Limb (tissue), 2 donors: ENCODE measurements at regions not wholly inside any gene's neighbourhood (a gene's known extent, or its start where the extent isn't known, plus 50 kb on each side); places are given as distances from the start of the nearest gene placed in this dataset.

Experiments
- DNase-seq, 2 donors: peaks; one replicate each; pipeline ENCODE4 v3.0.0-alpha.2; 2016; ENCODE audit errors: extremely low spot score in 2 of 2

DNA sequence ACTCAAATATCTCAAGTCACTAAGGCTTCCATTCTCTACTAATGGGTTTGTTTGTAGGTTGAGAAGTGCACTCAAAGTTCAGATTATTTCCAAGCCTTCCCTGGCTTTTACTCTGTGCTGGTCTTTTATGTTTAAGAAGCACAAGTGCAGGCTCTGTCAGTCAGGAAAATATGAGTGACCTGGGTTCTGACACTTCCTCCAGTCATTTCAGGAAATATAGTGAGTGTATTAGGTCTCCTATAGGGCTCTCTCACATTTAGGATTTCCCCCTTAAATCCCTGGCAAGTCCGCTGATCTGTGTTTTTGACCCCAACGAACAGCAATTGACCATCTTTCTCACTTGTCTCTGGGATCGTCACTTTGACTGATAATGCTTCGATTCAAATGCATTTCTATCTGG is 210.2 kb downstream of the ARPP21 start:
- DNase-seq, result no peak

DNA sequence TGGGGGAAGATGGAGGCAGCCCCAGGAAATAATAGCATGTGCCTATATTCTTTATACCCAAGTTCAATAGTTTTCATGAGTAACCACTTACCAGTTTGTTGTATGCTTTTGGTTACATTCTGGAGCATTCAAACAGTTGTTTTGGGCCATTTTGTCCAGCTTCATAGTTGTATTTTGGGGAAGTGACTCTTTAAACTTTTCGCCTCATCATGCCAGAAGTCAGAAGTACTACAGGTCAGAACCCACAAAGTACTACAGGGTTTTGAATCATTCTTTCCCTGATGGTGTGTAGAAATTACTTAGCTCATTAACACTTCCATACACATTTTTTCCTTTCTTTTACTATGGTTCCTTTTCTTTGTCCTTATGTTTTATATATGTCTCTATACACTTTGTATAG is 210.6 kb downstream of the ARPP21 start:
- DNase-seq, result no peak

DNA sequence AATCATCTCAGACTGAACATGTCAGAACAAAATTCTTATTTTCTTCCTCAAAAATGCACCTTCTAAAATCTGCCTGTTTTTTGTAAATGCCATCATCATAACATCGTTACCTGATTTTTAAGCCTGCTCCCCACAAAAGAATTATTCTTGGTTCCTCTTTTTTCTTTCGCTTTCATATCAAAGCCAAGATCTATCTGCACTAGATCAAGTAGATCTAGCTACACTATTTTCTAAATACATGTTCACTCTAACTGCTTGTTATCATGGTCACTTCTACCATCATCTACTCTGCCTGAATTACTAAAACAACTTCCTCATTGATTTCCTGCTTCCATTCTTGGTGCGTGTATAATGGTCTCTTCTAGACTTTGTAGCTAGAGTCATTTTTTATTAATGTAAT is 217.7 kb downstream of the ARPP21 start:
- DNase-seq, result no peak

DNA sequence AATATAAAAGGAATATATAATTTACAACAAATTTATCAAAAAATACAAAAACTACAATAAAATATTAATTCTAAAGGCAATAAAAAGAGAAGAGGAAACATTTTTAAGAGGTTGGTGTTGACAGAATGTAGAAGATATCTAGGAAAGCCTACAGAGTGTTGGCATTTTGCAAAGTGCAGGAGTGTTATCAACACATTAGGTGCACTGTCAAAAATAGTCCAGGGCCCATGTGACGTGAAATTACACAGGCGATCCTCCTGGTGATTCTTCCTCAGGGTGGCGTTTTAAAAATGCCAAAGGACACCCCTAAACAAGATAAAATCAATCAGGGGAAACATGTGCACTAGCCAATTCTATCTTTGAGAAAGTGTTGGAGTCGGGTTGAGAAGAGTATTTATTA is 222.7 kb downstream of the ARPP21 start:
- no peak for DNase-seq

DNA sequence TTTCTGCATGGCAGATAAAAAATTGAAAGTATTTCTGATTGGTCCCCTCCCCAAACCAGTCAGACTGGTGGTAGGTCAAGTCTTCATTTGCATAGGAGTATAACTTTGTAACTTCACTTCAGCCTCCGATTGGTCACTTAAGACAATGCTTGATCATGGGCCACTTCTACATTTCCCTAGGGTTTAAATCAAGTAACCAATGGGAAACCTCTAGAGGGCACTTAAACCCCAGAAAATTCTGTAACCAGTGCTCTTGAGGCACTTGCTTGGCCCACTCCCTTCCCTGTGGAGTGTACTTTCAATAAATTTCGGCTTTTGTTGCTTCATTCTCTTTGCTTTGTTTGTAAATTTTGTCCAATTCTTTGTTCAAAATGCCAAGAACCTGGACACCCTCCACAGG is 225.5 kb downstream of the ARPP21 start:
- DNase-seq, result no peak

DNA sequence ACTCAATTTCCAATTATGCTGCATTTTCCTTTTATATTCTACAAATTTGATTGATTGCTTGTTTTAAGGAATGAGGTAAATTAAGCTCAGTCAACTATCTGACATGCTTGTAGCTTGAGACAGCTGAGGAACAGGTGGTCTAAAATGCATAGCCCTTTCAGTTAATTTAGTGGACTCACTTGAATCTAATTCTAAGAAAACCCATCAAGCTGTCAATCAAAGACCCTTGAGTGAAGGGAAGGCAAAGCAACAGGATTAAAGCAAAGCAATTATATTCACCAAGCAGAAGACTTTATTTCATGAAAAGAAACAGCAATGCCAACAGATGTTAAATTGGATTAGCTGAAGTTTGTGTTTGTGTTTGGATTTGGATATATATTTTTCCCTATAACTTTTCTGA is 228.5 kb downstream of the ARPP21 start:
- no peak for DNase-seq

DNA sequence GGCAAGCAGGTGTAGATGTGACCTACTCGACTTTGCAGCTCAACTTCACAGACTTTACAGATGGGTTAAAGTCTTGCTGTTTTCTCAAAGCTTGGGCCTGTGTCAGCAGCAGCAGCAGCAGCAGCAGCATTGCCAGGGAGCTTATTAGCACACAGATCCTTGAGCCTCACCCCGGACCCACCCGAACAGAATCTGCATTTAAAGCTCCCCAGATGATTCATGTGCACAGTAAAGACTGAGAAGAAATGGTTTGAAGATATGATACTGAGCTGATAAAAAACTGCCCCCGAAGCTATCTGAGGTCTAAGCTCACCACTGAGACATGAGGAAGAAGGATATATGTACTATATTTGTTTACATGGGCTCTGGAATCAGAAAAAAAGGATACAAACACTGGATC is 231.7 kb downstream of the ARPP21 start:
- DNase-seq, result no peak

DNA sequence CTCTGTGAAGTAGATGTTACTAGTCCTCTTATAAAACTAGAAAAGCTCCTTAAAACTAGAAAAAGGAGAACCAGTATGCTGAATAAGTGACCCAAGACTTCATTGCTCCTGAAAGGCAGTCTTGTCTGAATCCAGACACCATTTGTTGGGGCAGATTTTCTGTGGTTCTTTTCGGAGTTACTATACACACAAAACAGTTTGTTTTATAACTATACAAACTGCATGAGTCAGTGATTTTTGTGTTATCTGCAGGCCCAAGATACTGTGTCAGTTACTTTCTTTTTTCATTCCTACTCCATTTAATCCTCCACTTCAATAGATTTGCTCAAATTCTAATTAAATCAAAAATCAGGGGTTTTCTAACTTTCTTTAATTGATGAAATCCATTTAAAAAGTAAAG is 244.6 kb downstream of the ARPP21 start:
- DNase-seq, result no peak

DNA sequence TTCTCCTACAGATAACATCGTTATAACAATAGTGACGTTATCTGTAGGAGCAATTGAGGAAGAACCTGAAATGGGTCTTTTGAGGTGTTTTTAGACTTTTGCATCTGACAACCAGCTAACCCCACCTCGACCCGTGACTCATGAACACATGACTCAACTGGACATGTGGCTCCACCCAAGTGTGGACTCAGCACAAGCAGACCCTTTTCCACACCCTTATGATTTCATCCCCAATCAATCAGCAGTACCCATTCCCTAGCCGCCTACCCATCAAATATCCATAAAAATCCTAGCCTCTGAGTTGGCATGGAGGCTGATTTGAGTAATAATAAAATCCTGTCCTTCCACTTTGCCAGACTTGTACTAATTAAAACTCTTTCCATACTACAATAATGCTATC is 255.4 kb downstream of the ARPP21 start:
- DNase-seq, result no peak

DNA sequence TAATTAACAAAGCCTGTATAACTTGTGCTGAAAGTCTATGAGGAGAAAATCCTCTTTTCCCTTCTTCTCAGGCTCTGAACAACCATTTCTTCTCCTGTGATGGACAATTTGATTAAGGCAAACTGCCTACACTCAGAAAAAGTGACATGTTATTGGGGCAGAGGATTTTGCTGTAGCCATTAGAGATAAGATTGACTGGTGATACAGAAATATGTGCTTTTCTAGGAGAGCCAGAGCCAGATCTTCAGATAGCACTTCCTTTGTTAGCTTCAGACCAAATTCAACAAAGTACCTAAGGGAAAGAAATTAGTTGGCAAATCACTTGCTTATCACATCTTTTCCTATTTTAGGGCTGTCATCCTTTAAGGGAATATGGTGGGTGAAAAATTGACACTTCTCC is 259.9 kb downstream of the ARPP21 start:
- no peak for DNase-seq

DNA sequence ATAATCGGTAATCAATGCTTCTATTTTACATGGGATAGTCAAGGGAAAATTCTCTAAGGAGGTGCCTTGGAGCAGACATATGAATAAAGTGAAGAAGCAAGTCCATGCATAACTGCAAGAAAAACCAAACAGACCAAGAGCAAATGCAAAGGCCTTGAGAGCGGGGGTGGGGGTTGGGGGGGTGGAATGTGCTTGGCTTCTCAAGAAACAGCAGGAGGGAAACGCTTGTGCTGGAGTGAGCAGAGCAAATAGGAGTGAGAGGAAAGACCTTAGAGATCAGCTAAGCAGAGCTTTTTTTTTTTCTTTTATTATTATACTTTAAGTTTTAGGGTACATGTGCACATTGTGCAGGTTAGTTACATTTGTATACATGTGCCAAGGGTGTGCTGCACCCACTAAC is 260.8 kb downstream of the ARPP21 start:
- DNase-seq, result no peak

DNA sequence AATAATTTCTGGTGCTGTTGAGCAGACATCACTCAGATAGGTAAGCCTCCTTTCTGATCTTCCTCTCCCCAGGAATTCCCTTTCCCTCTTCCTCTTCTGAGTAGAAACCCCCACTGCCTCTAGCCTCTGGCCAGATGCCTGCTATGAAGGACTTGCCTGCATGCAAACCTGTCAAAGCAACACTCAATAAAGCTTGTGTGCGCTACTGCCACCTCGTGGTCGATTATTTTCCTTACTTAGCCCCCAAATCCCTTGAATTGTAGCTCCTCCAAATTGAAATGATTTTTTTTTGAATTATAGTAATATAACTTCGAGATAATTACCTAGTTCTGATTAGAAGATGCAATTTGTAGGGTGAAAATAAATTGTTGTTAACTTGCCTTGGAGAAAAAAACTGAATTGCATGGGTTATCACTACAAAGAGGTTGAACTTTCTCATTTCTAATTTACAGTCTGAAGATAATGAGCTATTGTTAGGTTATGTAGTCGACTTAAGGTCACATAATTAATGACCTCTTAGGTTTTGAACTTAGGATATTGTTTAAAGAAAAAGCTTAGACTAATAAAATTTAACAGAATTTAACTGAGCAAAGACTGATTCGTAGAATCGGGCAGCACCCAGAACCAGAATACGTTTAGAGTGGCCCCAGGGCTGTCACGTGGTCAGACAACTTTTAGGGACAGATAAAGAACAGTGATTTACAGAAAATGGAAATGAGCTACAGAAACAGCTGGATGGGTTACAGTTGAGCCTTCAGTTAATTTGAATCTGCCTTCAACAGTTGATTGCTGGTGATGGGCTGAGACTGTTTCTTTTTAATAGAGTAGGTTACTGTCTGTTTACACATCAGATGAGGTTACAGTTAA is 269.3 kb downstream of the ARPP21 start:
- peak; percentile 59 to 71 for DNase-seq

DNA sequence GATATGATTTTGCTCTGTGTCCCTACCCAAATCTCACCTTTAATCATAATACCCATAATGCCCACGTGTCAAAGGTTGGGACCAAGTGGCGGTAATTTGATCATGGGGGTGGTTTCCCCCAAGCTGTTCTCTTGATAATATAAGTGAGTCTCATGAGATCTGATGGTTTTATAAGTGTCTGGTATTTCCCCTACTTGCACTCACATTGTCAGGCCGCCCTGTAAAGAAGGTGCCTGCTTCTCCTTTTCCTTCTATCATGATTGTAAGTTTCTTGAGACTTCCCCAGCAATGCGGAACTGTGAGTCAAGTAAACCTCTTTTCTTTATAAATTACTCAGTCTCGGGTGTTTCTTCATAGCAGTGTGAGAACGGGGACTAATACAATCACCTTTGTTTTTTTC is 279.8 kb downstream of the ARPP21 start:
- DNase-seq, result no peak

DNA sequence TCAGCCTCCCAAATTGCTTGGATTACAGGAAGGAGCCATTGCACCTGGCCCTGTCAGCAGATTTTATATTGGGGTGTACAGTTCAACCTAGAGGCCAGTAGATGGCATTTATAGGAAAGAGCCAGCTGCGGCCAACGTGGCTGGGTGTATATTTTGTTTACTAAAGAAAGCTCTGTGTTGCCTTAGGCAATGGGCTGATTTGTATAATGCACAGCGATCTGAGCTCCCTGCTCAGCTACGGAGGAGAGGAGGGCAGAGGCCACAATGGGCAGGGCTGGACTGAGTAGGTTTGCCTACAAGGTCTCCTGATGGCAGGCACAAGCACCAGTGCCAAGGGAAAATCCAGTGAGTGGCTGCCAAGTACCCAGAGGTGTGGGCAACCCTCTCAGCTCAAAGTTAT is 282.4 kb downstream of the ARPP21 start:
- no peak for DNase-seq

DNA sequence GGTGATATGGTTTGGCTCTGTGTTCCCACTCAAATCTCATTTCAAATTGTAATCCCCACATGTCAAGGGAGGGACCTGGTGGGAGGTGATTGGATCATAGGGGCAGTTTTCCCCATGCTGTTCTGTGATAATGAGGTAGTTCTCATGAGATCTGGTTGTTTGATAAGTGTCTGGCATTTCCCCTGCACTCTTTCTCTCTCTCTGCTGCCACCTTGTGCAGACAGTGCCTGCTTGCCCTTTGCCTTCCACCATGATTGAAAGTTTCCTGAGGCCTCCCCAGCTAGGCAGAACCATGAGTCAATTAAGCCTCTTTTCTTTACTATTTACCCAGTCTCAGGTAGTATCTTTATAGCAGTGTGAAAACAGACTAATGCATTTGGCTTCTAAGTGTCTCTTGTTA is 284.7 kb downstream of the ARPP21 start:
- peak in 1 of 2 donors; percentile 34 for DNase-seq

DNA sequence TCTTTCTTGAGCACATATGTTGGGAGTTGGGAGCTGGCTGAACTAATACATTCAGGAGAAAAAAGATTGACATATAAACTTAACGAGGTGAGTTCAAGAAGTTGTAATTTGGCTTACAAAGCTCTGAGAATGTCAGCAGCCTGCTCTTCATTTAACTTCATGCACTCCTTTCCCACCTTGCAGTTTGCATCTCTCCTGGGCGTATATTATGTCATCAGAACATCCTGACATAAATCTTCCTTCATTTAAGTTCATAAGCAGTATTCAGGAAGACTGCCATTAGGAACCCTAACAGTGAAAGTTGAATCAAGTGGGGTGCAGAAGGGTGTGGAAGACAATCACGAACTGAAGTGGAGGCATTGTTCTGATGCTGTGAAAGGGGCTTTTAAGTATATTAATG is 288.1 kb downstream of the ARPP21 start:
- DNase-seq, result no peak

DNA sequence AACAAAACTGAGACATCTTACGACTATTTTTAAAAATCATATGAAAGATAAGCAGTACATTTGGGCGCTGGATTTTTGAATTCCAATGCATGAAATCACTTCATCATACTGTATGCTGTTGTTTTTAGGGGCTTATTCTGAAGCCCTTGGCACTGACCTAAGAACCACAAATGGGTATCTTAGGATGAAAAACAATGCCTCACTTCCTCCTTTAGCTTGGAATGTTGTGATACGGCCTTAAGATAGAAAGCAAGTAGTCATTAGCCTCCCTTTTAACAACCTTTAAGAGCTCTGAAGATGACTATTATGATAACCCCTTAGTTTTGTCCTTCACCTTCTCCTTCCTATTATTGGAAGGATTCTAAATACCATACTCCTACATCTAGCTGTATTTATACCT is 289.8 kb downstream of the ARPP21 start:
- no peak for DNase-seq

DNA sequence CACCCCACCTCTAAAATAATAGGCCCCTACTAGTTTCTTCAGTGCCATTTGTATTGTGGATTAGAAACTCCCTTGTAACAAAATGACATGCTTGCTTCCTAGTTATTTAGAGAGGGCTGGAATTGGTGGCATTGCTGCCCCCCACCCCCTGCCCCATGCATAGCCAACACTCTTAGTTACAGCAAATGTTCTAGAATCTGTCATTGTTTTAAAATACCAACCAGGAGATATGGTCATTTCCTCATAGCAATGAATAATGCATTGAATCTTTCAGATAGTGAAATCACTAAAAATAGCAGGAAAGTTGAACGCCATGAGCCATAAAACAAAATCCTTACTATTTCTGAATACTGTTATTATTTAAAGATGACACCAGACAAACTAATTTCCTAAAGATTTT is 292.5 kb downstream of the ARPP21 start:
- DNase-seq, result no peak

DNA sequence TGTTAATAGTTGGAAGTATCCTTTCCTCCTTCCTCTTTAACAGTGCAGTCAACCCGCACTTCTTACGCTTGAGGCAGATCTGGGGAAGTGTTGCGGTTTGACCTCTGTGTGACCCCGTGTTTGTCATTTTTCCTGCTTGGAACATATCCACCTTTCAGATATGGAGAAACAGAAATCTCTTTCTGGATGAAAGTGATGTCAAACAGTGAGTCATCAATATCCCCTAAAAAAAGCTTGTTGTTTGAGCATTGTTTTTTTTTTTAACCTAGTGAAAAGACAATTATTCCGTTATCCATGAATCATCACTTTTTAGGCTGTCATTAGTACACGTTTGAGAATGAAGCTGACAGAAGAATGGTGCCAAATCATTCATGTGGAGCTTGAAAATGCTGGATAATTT is 293.7 kb downstream of the ARPP21 start:
- DNase-seq, result peak in 1 of 2 donors; percentile 11

DNA sequence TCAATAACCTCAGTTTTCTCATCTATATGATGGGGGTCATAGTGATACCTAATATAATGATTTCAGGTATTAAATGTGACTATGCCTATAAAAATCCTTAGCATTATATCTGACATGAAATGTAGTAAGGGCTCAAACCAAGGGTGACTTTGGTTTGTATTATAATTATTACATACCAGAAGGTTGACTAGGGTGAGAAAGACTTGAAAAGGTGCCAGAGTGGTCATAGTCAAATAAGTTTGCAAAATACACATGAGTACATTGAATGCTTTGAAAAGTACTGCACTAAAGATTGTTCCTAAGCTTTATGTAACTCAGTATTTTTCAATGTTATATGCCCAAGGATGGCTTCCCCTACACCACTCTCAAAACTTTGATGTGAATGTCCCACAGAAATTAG is 297.2 kb downstream of the ARPP21 start:
- no peak for DNase-seq

DNA sequence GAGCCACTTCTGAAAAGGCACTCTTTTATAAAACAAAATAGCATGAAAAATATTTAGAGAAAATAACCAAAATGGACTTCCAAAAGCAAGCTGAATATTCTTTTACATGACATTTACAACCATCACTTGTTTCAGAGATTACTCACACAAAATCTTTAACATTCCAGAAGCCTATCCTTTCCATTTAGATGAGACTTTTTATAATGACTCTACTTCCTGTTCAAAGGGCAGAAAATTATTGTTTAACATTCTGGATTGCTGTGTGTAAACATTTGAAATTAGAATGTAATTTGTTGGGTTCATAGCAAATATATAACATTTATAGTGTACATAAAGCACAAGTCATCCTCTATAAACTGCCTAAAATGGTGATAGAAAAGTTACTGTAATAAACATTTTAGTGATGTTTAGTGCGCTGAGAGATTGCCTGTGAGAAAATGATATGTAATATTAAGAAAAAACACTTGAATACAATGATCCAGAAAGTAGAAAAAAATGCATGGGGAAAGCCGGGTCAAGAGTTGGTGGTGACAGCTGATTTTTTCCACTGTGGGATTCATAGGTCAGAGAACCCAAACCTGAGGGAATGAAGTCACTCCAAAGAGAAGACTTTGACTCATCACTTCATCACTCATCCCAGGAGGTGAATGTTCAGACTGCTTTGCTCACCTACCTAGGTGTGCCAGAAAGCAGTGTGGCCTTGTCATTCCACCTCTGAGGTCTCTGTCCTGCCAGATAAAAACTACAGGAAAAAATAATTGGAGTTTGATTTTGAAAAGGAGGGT is 305.8 kb downstream of the ARPP21 start:
- no peak for DNase-seq

DNA sequence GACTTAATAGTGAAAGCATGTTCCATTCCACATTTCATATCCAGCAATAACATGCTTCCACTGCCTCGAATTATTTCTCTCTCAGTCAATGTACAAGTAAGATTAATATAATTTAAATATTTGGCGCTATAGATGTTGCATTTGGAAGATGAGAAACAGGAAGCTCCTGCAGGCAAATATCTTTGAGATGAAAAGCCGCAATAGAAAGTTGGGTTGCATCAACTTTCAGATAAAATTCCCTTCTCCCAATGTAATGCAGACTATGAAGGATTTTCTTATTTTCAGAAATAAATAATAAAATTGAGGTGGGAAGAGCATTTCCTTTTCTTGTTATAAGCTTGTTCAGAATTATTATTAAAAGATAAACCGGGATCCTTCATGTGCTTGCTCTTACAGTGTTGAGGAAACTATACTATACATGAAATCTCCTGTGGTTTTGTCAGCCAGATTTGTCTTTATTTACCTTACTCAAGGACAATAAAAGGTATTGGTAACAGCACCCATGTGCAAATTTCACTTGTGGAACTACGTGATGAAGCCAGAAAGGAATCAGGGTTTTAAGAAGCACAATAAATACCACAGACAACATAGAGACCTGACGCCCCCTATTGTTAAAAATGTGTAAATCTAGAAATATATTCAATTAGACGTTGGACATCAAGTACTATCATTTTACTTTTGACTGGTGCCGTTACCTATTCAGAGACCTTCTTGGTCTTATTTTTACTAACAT is 307.0 kb downstream of the ARPP21 start:
- DNase-seq, result peak in 1 of 2 donors; percentile 25
